GDM1 (cell line): ENCODE measurements at regions not wholly inside any gene's neighbourhood (a gene's known extent, or its start where the extent isn't known, plus 50 kb on each side); places are given as distances from the start of the nearest gene placed in this dataset.

Experiments
- DNase-seq: peaks from one replicate; lab custom pipeline; 2025; lab: John Stamatoyannopoulos, UW

DNA sequence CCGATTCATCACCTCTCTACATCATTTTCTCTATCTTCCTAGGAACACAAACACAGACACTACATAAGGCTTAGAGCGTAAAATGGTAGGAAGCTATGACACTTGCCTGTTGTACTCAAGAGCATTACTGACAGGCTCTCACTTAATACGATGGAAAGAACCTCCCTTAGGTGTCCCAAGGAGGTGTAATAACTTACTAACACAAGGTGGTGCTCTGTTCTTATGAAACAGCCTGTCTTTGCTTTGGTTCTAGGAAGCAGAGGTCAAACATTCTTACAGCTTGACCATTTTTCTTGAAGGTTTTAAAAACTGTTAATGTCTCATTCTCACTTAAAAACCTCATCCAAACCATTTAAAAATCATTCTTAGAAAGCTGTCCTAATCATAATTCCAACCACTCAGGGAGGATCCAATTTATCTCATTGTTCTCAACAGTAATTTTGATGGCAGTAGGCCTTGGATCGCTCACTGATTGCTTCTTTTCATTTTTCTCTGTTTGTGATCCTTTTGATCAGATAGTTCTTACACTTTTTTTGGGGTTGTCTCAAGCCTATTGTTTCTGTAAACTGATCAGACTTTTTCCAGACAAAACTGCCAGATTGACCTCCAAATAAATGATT, 317.8 kb upstream of the AGTR1 start:
- no peak for DNase-seq

DNA sequence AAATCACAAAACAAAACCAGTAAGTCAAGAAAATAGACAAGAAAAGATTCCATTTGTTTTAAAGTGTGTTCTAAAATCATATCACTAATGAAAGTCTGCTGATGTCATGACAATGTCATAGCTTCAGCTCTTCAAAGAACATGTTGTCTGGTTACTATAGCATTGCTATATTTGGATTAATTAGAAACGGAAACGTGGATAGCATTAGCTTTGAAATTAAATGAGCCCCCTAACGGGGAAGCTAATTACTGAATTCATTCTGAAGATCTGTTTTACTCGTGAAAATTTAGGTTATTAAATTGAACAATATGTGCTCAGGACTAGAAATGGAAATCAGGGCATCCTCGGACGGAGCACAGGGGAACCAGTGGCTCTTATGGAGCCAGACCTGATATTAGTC, 316.7 kb upstream of the AGTR1 start:
- no peak for DNase-seq

DNA sequence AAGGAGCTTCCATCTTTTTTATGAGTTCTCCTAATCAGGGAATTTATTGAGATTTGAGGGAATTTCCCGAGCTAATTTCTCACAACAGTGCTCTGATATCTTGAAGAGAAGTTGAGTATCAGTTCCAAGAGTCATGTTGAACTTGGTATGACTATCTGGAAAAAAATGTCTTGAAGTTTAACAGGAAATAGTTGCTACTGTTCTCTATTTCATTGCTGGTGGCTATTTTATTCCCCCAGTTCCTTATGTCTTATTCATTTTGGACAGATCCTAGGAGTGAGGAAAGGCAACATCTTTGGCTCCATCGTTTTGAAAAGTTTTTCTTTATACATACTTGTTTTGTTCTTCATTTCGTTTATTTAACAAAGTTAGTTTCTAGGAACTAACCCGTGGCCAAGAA, 307.8 kb upstream of the AGTR1 start:
- DNase-seq: no peak

DNA sequence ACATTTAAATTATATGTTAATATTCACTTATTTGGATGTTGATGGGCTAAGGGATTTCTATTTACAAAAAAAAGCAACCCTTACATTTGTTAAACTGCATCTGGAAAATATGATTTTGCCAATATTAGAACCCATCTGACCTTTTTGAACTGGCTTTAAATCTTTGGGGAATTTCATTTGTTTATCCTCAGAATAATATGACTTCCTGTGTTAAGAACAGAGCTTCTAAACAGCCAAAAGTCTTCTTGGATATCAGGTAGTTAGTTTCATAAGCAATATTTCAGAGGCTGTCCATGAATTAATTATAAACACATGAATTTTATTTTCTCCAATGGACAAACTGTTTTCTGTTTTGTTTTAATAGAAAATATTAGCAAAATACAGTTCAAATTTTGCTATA, 301.9 kb upstream of the AGTR1 start:
- no peak for DNase-seq

DNA sequence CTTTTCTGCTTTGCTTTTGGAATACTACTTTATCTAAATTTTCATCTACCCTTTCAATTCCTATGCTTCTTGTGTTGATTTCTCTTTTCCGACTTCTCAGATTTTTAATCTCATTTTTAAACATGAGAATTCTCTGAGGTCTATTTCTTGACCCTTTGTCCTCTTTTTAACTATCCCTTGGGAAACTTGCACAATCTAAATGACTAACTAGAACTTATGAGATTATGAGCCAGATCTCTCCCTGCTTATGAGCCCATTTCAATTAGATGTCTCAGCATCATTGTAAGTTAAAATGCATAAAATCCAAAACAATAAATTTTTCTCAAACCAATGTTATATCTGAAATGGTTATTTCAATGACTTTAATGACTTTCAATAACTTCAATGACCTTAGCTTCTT, 296.9 kb upstream of the AGTR1 start:
- no peak for DNase-seq

DNA sequence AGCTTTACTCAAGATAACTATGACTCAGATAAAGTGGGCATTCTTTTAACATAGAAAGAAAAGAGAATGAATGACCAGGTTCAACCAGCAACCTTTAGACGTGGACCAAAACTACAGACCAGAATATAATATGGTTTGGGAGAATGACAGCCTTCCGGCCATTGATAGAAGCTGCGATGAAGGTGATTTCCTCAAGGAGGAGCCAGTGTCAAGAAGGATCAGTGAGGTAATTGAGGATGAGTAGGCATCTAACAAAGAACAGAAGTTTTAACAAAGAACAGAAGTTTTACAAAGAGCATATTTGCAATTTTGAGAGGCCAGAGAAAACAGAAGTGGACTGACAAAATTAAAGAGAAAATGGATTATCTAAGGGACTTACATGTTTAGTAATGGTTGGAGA, 289.0 kb upstream of the AGTR1 start:
- no peak for DNase-seq

DNA sequence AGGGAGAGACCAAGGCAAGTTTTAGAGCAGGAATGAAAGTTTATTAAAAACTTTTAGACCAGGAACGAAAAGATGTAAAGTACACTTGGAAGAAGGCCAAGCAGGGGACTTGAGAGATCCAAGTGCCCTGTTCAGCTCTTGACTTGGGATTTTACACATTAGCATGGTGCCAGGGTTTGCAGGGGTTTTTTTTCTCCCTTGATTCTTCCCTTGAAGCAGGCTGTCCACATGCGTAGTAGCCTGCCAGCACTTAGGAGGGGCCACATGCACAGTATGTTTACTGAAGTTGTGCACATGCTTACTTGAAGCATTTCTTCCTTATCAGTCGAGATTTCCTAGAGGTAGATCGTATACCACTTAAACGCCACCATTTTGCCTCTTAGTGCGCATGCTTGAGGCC, 277.5 kb upstream of the AGTR1 start:
- DNase-seq: no peak

DNA sequence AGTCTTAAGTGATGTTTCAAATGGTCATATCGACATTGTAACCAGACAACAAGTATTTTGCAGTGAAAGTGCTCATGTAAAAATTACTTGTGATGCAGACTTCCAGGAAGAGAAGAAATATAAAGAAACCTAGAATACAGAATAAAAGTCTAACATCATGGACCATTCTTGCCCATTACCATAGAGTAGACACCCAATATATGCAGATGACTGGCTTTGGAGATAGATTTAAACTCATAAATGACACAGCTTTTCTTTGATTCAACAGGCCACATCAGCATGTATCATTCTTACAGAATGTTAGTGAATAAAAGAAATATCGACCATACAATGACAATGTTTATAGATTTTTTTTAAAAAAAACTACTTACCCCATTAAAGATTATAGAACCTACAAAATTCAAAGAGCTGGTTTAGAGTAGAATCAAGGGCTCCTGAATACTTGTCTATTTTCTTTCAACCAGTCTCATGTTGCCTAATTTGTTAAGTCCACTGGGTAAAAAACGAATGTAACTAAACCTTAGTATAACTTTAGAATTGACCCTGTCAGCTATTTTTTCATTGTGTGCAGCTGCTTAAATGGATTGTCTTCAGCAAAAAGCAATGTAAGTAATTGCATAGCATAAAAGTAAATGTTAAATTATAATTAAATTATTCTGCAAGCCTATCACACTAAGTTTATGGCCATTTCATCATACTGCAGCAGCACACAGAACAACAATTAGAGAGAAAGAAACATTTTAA, 268.7 kb upstream of the AGTR1 start:
- no peak for DNase-seq

DNA sequence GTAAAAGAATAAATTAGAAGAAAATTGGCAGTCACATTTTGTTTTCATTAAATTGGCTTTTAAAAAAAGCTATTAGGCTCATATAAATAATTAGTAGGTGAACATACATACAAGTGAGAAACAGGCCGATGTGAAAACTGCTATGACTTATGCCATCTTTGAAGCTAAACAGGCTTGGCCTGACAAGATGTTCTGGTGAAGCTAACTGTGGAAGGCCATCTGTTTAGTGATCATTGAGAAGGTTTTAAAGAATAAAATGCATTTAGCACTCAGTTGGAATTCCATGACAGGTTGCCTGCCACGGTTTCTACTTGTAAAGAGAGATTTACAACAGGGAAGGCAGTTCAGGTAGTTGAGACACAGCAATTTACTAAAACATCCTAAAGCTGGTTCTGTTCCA, 264.0 kb upstream of the AGTR1 start:
- no peak for DNase-seq

DNA sequence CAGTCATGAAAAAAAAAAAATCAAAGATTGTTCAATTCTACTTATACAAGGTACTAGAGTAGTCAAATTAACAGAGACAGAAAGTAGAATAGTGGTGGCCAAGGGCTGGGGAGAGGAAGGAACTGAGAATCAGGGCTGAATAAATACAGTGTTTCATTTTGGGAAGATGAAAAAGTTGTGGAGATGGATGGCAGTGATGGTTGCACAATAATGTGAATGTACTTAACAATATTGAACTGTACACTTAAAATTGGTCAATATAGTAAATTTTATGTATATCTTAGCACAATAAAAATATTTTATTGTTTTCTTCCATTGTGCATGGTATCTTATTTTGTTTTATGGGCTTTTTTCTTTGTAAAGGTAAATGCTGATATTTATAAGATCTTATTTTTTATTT, 262.2 kb upstream of the AGTR1 start:
- no peak for DNase-seq

DNA sequence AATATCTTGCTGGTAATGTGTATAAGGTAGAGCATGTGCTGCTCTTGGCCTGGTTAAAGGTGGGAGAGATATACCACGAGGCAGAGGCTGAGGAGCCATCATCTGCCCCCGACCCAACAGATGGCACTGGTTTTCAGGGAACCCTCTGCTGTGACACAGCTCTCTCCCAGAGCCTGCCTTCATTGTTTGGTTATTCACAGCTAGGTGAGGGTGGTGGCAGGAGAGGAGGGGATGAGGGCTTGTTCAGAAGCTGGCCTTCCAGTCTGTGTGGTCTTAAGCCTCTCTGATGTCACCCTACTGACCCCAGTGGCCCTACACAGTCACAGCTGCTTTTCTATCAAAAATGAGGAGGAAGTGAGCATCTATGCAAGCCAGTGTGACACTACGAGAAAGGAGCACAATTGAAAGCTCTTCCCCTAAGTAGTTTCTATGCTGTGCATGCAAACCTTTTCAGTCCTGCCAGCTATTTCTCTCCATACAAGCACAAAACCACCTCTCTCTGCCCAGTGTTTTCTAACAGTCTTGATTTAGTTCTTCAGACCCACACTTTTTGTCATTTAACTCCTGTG, 258.4 kb upstream of the AGTR1 start:
- no peak for DNase-seq

DNA sequence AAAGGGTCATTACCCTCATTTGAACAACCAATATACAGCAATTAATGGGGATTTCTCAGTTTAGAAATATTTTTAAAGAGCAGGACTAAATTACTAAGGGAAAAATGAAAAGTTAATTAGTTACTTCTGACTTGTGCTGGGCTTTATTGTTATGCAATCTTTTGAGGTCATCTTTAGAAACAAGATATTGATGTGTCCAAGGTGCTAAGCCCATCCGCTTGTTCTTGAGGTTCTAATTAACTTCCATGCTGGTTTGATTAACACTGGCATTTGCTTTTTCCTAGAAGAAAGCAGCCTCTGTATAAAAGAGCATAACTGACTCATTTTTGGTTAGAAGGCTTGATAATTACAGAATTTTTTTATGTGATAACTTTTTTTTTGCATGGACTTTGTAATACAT, 256.5 kb upstream of the AGTR1 start:
- no peak for DNase-seq

DNA sequence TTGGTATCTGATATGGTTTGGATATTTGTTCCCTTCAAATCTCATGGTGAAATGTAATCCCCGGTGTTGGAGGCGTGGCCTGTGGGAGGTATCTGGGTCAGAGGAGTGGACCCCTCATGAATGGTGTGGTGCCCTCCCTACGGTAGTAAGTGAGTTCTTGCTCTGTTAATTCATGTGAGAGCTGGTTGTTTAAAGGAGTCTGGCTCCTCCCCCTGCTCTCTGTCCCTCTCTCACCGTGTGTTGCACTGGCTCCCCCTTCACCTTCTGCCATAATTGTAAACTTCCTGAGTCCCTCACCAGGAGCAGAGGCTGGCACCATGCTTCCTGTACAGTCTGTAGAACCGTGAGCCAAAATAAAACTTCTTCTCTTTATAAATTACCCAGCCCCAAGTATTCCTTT, 246.9 kb upstream of the AGTR1 start:
- no peak for DNase-seq

DNA sequence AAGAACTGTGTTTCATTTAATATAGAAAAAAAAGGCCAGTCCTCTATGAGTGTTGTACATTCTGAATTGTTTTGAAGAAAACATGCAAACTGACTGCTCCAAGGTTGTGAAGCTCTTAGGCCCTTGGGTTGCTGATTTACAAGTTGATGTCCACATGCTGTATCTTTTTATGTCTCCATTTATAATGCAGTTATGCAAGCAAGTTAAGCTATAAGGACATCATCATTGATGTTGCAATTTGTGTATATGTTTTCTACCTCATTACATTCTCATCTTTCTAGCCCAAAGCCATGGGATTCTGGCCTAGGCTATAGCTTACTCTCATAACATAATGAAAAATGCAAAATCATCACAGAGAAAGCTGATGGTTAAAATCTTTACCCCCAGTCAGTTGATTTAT, 245.7 kb upstream of the AGTR1 start:
- DNase-seq: no peak

DNA sequence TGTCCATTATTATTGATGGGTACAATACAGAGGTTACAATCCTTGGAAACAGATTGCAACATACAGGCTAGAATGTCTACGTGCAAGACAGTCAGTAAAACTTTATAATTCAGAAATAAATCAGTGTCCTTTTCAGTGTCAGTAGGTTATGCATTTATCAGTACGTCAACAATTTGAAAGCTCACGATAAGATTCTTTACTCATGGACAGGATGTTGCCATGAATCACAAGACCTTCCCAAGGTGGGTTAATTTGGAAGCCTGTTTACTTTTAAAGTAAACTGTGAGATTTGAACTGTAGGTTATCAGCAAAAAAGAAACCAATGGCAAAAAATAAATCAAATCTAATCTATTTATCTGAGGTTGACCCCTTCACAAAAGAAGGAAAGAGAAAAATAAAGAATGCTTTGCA, 243.9 kb upstream of the AGTR1 start:
- DNase-seq: no peak

DNA sequence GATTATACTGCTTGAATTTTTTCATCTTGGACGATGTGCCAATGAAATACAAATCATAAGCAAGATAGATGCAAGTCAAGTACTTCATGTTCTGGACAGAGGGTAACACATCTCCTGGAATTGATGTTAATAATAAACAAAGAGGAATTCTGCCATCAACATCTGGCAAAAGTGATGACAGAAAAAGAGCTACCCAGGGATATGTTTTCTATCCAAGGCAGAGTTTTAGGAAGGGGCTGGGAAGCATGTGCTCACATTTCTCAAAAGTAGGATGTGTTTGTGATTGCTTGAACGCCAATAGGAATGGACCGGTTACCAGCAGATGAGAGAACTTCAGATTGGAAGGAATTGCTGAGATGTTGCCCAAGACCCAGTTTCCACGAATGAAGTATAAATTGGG, 242.6 kb upstream of the AGTR1 start:
- DNase-seq: no peak

DNA sequence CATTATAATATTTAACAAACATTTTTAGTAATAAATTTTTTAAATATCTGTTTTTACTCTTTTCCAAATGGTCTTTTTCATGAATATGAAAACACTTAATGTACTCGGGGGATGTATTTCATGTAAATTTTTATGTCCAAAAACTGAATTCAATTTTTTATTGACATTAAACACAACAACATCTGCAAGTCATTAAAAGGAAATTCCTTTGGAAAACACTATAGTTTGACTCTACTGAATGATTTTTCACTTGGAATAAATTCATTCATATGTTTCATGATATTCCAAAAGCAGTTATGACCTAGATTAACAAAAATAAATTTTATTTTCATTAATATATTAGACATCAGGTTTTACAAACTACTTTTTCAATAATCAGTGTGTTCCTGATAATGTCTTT, 239.8 kb upstream of the AGTR1 start:
- no peak for DNase-seq

DNA sequence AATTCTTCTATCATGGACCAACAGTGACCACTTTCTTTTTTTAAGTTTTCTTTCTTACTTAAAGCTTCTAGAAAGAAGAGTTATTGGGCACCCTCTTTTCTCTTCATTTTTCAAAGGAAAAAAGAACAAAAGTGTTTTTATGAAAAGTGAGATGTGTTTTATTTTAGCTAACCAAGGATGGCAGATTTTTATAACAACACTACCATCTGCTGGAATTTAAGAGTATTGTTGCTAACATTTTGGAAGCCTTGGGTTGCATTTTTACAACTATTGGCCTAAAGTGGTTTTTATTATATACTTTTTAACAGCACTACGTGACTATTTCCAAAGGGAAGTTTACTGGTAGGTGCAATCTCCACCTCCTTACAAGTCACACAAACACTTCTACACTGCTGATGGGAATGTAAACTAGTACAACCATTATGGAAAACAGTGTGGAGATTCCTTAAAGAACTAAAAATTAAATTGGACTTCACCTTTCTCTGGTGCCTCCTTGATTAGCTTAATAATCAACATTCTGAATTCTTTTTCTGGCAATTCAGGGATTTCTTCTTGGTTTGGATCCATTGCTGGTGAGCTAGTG, 237.7 kb upstream of the AGTR1 start:
- DNase-seq: no peak

DNA sequence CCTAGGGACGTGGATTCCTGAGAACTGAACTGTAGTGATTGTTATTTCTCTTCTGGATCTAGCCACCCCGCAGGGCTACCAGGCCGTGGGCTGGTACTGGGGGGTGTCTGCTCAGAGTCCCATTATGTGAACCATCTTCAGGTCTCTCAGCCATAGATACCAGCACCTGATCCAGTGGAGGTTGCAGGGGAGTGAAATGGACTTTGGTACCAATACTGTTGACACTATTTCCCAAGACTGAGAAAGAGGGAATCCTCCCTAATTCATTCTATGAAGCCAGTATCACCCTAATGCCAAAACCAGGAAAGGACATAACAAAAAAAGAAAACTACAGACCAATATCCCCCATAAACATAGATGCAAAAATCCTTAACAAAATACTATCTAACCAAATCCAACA, 237.0 kb upstream of the AGTR1 start:
- DNase-seq: no peak

DNA sequence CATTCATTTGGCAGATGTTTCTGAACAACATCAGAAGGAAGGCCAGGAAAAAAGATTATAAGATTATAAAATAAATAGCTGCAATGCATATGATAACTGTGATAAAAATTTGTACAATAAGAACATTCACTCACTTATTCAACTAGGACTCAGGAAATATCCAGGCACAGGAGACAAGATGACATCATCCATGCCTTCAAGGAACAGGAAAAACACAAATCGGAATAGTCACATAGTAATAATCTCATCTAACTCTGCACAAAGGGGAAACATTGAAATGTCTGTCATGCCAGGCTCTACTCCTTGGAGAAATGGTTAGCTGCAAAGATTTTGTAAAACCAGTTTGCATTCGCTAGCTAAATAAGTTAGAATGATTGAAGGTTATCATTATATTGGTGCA, 233.5 kb upstream of the AGTR1 start:
- DNase-seq: no peak

DNA sequence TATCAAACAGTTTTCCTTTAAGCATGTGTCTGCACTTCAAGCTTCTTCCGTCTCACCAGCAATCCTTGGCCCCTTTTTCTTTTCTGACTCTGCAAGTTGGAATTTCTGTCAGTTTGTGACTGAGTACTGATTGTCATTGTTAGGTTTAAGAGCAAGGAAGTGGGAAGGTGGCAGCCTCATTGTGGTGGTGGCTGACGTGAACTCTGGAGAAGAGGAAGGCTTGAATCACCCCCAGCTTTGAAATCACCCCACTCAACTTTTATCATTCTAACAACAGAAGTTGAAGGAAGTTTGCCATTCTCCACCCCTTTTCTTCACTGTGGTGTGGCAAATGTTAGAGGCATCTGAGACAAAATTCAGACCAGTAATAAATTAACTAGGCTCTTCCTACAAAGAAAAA, 231.6 kb upstream of the AGTR1 start:
- no peak for DNase-seq

DNA sequence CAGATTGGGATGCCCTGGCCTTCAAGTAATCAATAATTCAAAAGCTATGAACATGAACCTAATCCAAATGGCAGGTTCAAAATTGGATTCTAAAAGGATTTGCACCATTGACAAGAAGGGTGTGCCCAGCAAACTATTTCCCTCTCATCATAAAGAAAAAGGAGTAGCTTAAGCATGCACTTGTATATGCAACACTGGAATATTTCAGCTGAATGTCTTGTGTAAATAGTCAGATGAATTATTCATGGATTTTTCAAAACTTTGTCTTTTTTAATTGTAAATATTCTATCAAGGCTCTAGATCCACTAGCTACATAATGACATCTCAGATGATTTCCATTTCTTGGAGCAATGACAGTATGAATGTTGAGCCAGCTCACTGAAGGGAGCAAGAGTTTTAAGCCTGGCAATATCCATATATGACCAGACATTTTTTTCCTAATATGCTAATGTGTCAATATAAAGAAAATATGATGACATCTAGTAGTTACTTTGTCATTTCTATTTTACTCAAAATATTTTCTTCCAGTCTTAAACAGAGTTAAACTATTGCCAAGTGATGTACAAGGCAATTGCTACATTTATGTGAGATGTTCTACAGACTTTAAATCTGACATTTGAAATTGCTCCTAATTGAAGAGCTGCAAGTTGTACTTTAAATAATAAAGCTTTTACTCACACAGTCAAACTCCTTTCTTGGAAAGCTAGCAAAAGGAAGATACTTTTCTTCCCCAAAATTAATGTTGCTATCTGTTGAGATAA, 230.5 kb upstream of the AGTR1 start:
- no peak for DNase-seq

DNA sequence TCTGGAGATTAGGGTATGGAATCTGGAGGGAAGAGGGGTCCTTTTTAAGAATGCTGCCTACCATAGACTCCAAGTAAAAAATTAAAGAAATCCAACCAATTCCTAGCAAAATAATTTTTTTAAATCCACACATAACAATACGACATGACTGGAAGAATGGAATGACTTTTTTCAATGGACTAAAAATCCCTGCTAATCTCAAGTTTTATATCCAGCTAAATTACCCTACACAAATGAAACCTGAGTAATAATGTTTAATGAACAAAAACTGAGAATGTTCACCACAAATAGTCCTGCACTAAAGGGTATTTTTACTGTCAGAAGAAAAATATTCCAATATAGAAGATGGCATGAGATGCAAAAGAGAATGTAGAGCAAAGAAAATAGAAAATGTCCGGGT, 220.3 kb upstream of the AGTR1 start:
- no peak for DNase-seq
